OCI-LY3 (cell line): ENCODE measurements at regions not wholly inside any gene's neighbourhood (a gene's known extent, or its start where the extent isn't known, plus 50 kb on each side); places are given as distances from the start of the nearest gene placed in this dataset.

ENCODE experiments used
- CTCF ChIP-seq: fragments of 200-600, 300-600 bp; sonication (generic); IDR thresholded peaks from 2 replicates; pipeline ENCODE4 v1.5.1; 2014; ENCODE audit warnings: antibody characterized with exemption, low read length, low read depth
- EZH2phosphoT487 ChIP-seq: fragments of 200-600 bp; shearing (Covaris generic); IDR thresholded peaks from 2 replicates; pipeline ENCODE4 v1.6.1; 2018; ENCODE audit warnings: antibody characterized with exemption, mixed run types, low read depth

DNA sequence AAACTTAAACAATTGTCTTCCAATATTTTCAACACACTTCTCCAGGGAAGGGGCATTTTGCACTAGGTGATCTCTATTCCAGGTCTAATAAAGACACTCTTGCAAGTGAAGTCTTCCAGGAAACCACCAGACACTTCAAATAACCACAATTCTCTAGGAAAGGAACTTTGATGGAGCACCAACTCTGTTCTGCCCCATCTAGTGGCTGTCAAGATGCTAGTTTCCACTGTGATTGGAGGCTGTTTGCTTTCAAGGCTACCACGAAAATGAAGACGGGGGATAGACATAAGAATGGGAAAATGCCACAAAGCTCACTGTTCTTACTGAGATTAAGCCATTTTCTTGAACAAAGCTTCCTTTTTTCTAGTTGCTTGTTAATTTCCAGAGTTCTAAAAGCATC, 100.6 kb upstream of the F9 start:
- peak; percentile 26; the same call in 1 of the 2 replicates for TF ChIP-seq CTCF
- TF ChIP-seq EZH2phosphoT487: no peak
